SK-N-SH (cell line): ENCODE measurements at regions not wholly inside any gene's neighbourhood (a gene's known extent, or its start where the extent isn't known, plus 50 kb on each side); places are given as distances from the start of the nearest gene placed in this dataset.

Experiments used
- CTCF ChIA-PET: fragments of 300-600, 350-600 bp; formaldehyde crosslinking; extraction: SDS; loops from one replicate; lab custom pipeline; 2021; lab: Yijun Ruan, JAX
- POLR2A ChIA-PET: fragments of 350-600 bp; sonication (Branson Sonifier 250); formaldehyde crosslinking; extraction: SDS; loops from one replicate; lab custom pipeline; 2020; ENCODE audit warnings: antibody characterized with exemption, inconsistent platforms; lab: Yijun Ruan, JAX
- DNase-seq: peaks from one replicate; pipeline ENCODE4 v3.0.0; 2012
- H2AFZ ChIP-seq: fragments of 200-600 bp; sonication (generic); 2 replicates; pipeline ENCODE4 v1.8.1; 2016; ENCODE audit warnings: antibody characterized with exemption, mild to moderate bottlenecking, low read depth
- H3F3A ChIP-seq: fragments of 200-600 bp; sonication (generic); replicated peaks from 2 replicates; pipeline ENCODE3; 2016; ENCODE audit warnings: antibody characterized with exemption, mild to moderate bottlenecking; ENCODE audit not compliant: insufficient read depth
- H3K27ac ChIP-seq, 2 experiments: fragments of 200-500 bp in 1 of 2; fragments of 200-600 bp in 1 of 2; sonication (Bioruptor generic) in 1 of 2; sonication (generic), shearing (Covaris generic) in 1 of 2; 2 replicates each; pipeline versions ENCODE4 v1.5.1 to v1.6.1; 2014 to 2016; ENCODE audit warnings: low read depth in 2 of 2, inconsistent platforms in 1 of 2, low read length in 1 of 2, mild to moderate bottlenecking in 1 of 2, mixed read lengths in 1 of 2
- H3K27me3 ChIP-seq: fragments of 200-600 bp; sonication (generic), shearing (Covaris generic); 2 replicates; pipeline ENCODE4 v1.6.1; 2016; ENCODE audit warnings: mixed run types; ENCODE audit not compliant: insufficient read depth
- H3K36me3 ChIP-seq, 2 experiments: fragments of 200-500 bp in 1 of 2; fragments of 200-600 bp in 1 of 2; sonication (Bioruptor generic) in 1 of 2; sonication (generic) in 1 of 2; replicated peaks in 1 of 2; 2 replicates each; pipeline versions ENCODE3 to v1.5.1; 2014 to 2016; ENCODE audit warnings: low read length in 1 of 2, mild to moderate bottlenecking in 1 of 2; ENCODE audit not compliant: insufficient read depth in 2 of 2, control insufficient read depth in 1 of 2
- H3K4me1 ChIP-seq, 2 experiments: fragments of 200-500 bp in 1 of 2; fragments of 200-600 bp in 1 of 2; sonication (Bioruptor generic) in 1 of 2; sonication (generic), shearing (Covaris generic) in 1 of 2; 2 replicates each; pipeline versions ENCODE4 v1.5.1 to v1.6.1; 2014 to 2016; ENCODE audit warnings: low read depth in 1 of 2, low read length in 1 of 2, mixed run types in 1 of 2; ENCODE audit not compliant: insufficient read depth in 2 of 2, control insufficient read depth in 1 of 2
- H3K4me2 ChIP-seq: fragments of 200-600 bp; sonication (generic), shearing (Covaris generic); 2 replicates; pipeline ENCODE4 v1.6.1; 2017; ENCODE audit warnings: mixed run types
- H3K4me3 ChIP-seq, 2 experiments: fragments of 200-500 bp in 1 of 2; fragments of 200-600 bp in 1 of 2; sonication (Bioruptor generic) in 1 of 2; sonication (generic), shearing (Covaris generic) in 1 of 2; 2 replicates each; pipeline versions ENCODE4 v1.5.1 to v1.8.1; 2014 to 2016; ENCODE audit warnings: low read depth in 2 of 2, inconsistent platforms in 1 of 2, low read length in 1 of 2, mild to moderate bottlenecking in 1 of 2, mixed read lengths in 1 of 2, moderate library complexity in 1 of 2
- H3K79me2 ChIP-seq: fragments of 200-600 bp; sonication (generic); 2 replicates; pipeline ENCODE4 v1.8.1; 2017; ENCODE audit warnings: mild to moderate bottlenecking; ENCODE audit not compliant: insufficient read depth
- H3K9ac ChIP-seq: fragments of 200-600 bp; sonication (generic); 2 replicates; pipeline ENCODE4 v1.6.1; 2017; ENCODE audit warnings: mixed run types
- H3K9me2 ChIP-seq: fragments of 200-600 bp; sonication (generic); 2 replicates; pipeline ENCODE4 v1.6.1; 2017; ENCODE audit warnings: mixed run types
- H3K9me3 ChIP-seq: fragments of 200-600 bp; sonication (generic); 2 replicates; pipeline ENCODE4 v1.6.1; 2017; ENCODE audit warnings: mixed run types, mild to moderate bottlenecking, moderate library complexity
- H4K20me1 ChIP-seq: fragments of 200-600 bp; sonication (generic); 2 replicates; pipeline ENCODE4 v1.6.1; 2017; ENCODE audit warnings: mild to moderate bottlenecking, mixed run types; ENCODE audit not compliant: insufficient read depth
- CHD2 ChIP-seq: fragments of 150-350 bp; IDR thresholded peaks from 2 replicates; pipeline ENCODE4 v1.6.1; 2018; ENCODE audit warnings: low read length; ENCODE audit not compliant: partially characterized antibody
- ELF1 ChIP-seq: IDR thresholded peaks from 2 replicates; pipeline ENCODE4 v1.4.0; 2012
- EP300 ChIP-seq, 2 experiments: IDR thresholded peaks; 2 replicates each; pipeline versions ENCODE4 v1.4.0 to v1.6.1; 2012; ENCODE audit warnings: borderline replicate concordance in 1 of 2, low read depth in 1 of 2, low read length in 1 of 2
- EZH2phosphoT487 ChIP-seq: fragments of 200-600 bp; sonication (generic); IDR thresholded peaks from 2 replicates; pipeline ENCODE4 v1.6.1; 2017; ENCODE audit warnings: low read depth, mixed run types, mild to moderate bottlenecking, antibody characterized with exemption, moderate library complexity, borderline replicate concordance
- FOSL2 ChIP-seq: IDR thresholded peaks from 2 replicates; pipeline ENCODE4 v1.4.0; 2012; ENCODE audit warnings: low read depth, mild to moderate bottlenecking, moderate library complexity, borderline replicate concordance
- FOXJ3 ChIP-seq: sonication (generic); formaldehyde crosslinking; IDR thresholded peaks from 2 replicates; pipeline ENCODE4 v1.5.1; 2020; ENCODE audit warnings: mild to moderate bottlenecking, missing genetic modification reagents
- FOXM1 ChIP-seq: IDR thresholded peaks from 2 replicates; pipeline ENCODE4 v1.4.0; 2012; ENCODE audit warnings: low read depth, mild to moderate bottlenecking
- GABPA ChIP-seq: IDR thresholded peaks from 2 replicates; pipeline ENCODE4 v1.4.0; 2012; ENCODE audit warnings: low read depth, mild to moderate bottlenecking
- GATA2 ChIP-seq: sonication (generic); formaldehyde crosslinking; IDR thresholded peaks from 2 replicates; pipeline ENCODE4 v1.5.0; 2020; ENCODE audit warnings: mild to moderate bottlenecking, missing genetic modification reagents
- JUND ChIP-seq: IDR thresholded peaks from 2 replicates; pipeline ENCODE4 v1.4.0; 2012
- NFIC ChIP-seq: IDR thresholded peaks from 2 replicates; pipeline ENCODE4 v1.4.0; 2012; ENCODE audit warnings: borderline replicate concordance
- NRF1 ChIP-seq: IDR thresholded peaks from 2 replicates; pipeline ENCODE4 v1.6.1; 2012; ENCODE audit warnings: low read depth, mild to moderate bottlenecking, low read length
- POLR2AphosphoS5 ChIP-seq: IDR thresholded peaks from 2 replicates; pipeline ENCODE4 v1.6.1; 2012; ENCODE audit warnings: low read depth, low read length
- RAD21 ChIP-seq: IDR thresholded peaks from 2 replicates; pipeline ENCODE4 v1.6.1; 2012; ENCODE audit warnings: mild to moderate bottlenecking, low read length
- RCOR1 ChIP-seq: fragments of 150-350 bp; IDR thresholded peaks from 2 replicates; pipeline ENCODE4 v1.6.1; 2017; ENCODE audit warnings: antibody characterized with exemption, low read length
- RFX5 ChIP-seq: IDR thresholded peaks from 2 replicates; pipeline ENCODE4 v1.6.1; 2012; ENCODE audit warnings: mild to moderate bottlenecking, improper control_type of control experiment, low read length
- SMC3 ChIP-seq: IDR thresholded peaks from 2 replicates; pipeline ENCODE4 v1.6.1; 2012; ENCODE audit warnings: low read depth, low read length, improper control_type of control experiment
- TAF1 ChIP-seq: IDR thresholded peaks from 2 replicates; pipeline ENCODE4 v1.6.1; 2012; ENCODE audit warnings: low read depth, mild to moderate bottlenecking, low read length, moderate library complexity, borderline replicate concordance
- TEAD4 ChIP-seq: IDR thresholded peaks from 2 replicates; pipeline ENCODE4 v1.4.0; 2012; ENCODE audit warnings: mild to moderate bottlenecking, borderline replicate concordance; ENCODE audit not compliant: insufficient read depth
- YY1 ChIP-seq: IDR thresholded peaks from 2 replicates; pipeline ENCODE4 v1.4.0; 2012; ENCODE audit warnings: low read depth, mild to moderate bottlenecking
- WGBS: methylation state at CpG from one replicate; pipeline ENCODE4 v1.1.6; 2017; ENCODE audit warnings: low lambda C conversion rate; 5-methylcytosine and 5-hydroxymethylcytosine counted together
- TF ChIP-seq, protein P1 (sequence below): IDR thresholded peaks from 2 replicates; pipeline ENCODE4 v1.4.0; 2012; ENCODE audit warnings: low read depth, borderline replicate concordance
- TF ChIP-seq, protein P2 (sequence below): IDR thresholded peaks from 2 replicates; pipeline ENCODE4; 2012

DNA sequence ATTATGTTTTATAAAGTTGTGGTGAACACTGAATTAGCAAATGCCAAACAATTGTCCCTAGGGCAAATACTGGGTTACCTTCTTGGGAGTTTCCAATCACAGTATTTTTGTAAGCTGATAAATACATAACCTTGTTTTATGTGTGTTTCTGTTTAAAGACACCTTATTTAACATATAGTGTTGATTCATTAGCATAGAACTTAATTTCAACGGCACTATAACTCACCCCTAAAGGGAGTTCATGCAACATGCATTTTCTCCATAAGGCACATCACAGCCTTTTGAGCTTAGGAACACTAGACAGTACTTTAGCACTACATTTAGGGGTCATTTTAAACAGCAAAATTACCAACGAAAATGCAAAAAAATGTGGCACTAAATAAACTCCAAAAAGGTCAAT, 74.2 kb upstream of the TYRP1 start:
- 2% methylated on average over 2 of the region's 2 CpGs for WGBS
- H3K9me3 ChIP-seq: no peaks in the 10 kb centered on the region
- no peak for DNase-seq
- ChIA-PET POLR2A (no interaction called here), CTCF (interaction anchor here (0.7 kb wide), 1 partner anchor 21 kb away, joined by 3 read pairs; no protein-coding TSS in a partner anchor)
- H3K4me2 ChIP-seq: no peak overlapping the region
- no peaks in the 10 kb centered on the region for H3K9me2 ChIP-seq
- no peak overlapping the region for H3K27ac ChIP-seq
- H2AFZ ChIP-seq: no peak overlapping the region
- TF ChIP-seq JUND: no peak
- no peak for TF ChIP-seq FOSL2
- TF ChIP-seq RAD21: no peak
- no peak overlapping the region for H3K4me3 ChIP-seq
- H3K36me3 ChIP-seq: no peaks in the 10 kb centered on the region
- peaks cover 5% of the 10 kb centered on the region for H3F3A ChIP-seq
- H3K27me3 ChIP-seq: no peaks in the 10 kb centered on the region
- no peak overlapping the region for H3K9ac ChIP-seq
- no peaks in the 10 kb centered on the region for H3K4me1 ChIP-seq
- H4K20me1 ChIP-seq: no peaks in the 10 kb centered on the region
- no peaks in the 10 kb centered on the region for H3K79me2 ChIP-seq

DNA sequence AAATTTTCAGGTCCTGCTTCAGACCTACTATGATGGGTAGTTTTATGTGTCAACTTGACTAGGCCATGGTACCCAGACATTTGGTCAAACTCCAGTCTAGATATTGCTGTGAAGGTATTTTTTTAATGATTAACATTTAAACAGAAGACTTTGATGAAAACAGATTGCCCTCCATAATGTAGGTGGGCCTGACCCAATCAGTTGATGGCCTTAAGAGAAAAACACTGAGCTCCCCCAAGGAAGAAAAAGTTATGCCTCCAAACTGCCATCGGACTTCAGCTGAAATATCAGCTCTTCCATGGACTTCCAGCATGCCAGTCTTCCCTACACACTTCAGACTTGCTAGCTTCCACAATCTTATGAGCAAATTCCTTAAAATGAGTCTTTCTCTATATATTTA, 67.3 kb upstream of the TYRP1 start:
- Histone ChIP-seq H3K9me2 (no peaks in the 10 kb centered on the region), H3K4me2 (no peak overlapping the region), H2AFZ (no peak overlapping the region), H3K4me1 (no peaks in the 10 kb centered on the region), H3K27me3 (no peaks in the 10 kb centered on the region), H3K4me3 (no peak overlapping the region), H3F3A (peaks cover 5% of the 10 kb centered on the region), H3K9ac (no peak overlapping the region), H3K27ac (no peak overlapping the region), H3K9me3 (no peaks in the 10 kb centered on the region), H3K36me3 (no peaks in the 10 kb centered on the region), H3K79me2 (no peaks in the 10 kb centered on the region), H4K20me1 (no peaks in the 10 kb centered on the region)
- DNase-seq: no peak
- WGBS: 0% methylated on average over 1 of the region's 1 CpG
- ChIA-PET POLR2A (no interaction called here), CTCF (interaction anchor here (2.4 kb wide), 1 partner anchor 14 kb away, joined by 7 read pairs; no protein-coding TSS in a partner anchor)
- TF ChIP-seq SMC3 (no peak), POLR2AphosphoS5 (no peak), TAF1 (no peak), FOXM1 (no peak), GABPA (no peak), RCOR1 (no peak), NRF1 (no peak), GATA2 (no peak), RFX5 (no peak), NFIC (no peak), EP300 (IDR thresholded peaks at IDR 0.05; ENCODE audit: borderline replicate concordance in 1 of 2, low read depth in 1 of 2, low read length in 1 of 2) (no peak), YY1 (no peak), FOXJ3 (CRISPR knock-in tag) (no peak), ELF1 (no peak), EZH2phosphoT487 (no peak), JUND (no peak), TEAD4 (no peak), CHD2 (no peak)
- TF ChIP-seq, protein P1, sequence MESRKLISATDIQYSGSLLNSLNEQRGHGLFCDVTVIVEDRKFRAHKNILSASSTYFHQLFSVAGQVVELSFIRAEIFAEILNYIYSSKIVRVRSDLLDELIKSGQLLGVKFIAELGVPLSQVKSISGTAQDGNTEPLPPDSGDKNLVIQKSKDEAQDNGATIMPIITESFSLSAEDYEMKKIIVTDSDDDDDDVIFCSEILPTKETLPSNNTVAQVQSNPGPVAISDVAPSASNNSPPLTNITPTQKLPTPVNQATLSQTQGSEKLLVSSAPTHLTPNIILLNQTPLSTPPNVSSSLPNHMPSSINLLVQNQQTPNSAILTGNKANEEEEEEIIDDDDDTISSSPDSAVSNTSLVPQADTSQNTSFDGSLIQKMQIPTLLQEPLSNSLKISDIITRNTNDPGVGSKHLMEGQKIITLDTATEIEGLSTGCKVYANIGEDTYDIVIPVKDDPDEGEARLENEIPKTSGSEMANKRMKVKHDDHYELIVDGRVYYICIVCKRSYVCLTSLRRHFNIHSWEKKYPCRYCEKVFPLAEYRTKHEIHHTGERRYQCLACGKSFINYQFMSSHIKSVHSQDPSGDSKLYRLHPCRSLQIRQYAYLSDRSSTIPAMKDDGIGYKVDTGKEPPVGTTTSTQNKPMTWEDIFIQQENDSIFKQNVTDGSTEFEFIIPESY: no peak
- TF ChIP-seq, protein P2, sequence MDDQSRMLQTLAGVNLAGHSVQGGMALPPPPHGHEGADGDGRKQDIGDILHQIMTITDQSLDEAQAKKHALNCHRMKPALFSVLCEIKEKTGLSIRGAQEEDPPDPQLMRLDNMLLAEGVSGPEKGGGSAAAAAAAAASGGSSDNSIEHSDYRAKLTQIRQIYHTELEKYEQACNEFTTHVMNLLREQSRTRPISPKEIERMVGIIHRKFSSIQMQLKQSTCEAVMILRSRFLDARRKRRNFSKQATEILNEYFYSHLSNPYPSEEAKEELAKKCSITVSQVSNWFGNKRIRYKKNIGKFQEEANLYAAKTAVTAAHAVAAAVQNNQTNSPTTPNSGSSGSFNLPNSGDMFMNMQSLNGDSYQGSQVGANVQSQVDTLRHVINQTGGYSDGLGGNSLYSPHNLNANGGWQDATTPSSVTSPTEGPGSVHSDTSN: no peak
